Kidney tubule cell (primary cell): ENCODE measurements at regions not wholly inside any gene's neighbourhood (a gene's known extent, or its start where the extent isn't known, plus 50 kb on each side); places are given as distances from the start of the nearest gene placed in this dataset.
"Not testable (repeated sequence)": the region's sequence is repeated elsewhere in the genome, so short reads cannot be mapped to it uniquely, and the experiment has no call there.

Experiments used
- DNase-seq: peaks from one replicate; pipeline ENCODE4 v3.0.0-alpha.2; 2018; ENCODE audit warnings: low spot score

DNA sequence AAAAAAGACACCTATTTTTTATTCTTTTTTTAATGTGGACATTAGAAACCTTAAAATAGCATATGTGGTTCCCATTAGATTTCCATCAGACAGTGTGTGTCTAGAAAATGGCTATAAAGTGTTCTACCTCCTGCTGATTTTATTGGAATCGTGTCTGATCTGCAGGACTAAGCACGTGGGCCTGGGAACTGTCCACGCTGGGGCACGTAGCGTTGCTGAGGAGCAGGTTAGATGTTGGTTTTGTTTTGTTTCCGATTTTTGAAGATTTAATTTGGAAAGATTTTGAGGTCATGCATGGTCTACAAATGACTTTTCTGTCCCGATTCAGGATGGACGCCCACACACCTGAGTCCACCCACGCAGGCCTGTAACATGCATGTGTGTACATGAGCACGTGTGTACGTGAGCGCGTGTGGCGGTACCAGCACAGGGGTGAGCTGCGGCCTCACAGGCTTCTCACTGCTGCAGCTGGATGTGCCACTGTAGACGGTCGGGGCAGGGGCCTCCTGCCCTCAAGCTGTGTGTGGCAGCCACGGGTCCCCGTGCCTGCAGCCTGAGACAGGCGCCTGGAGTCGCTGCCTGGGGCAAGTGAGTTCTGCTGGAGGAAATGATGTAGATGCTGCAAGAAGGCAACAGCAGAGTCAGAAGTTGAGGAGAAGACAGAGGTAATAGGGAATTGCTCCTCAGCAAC lies 99.7 kb upstream of the CTDP1 start:
- DNase-seq: no peak

DNA sequence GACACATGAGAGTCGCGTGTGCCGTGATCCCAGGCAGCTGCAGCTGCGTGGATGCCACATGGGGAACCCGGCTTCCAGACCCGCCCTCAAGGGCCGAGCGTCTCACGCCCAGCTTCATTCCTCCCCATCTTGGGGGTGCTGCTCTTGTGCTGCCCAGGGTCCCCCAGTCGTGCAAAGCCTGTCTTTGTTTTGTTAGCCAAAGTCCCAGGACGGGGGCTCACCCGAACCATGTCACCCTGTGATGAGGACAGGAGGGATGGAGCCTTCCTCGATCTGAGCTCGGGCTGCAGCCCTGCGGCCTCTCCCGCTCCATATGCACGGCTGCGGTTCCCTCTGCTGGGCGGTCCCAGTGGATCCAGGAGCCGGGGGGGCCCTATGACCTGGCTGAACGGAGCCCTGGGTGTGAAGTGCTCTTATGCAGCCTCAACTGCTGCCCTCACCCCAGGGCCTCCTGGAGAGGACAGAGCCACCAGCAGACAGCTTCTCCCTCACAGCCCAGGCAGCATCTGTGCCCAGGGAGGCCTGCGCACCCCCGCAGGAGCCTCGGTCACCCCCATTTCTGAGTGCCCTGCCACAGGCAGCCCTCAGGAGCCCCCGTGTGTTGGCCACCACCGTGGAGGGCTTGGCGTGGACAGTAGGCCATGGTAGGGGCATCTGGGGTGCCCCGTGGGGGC lies 99.0 kb upstream of the CTDP1 start:
- no peak for DNase-seq

DNA sequence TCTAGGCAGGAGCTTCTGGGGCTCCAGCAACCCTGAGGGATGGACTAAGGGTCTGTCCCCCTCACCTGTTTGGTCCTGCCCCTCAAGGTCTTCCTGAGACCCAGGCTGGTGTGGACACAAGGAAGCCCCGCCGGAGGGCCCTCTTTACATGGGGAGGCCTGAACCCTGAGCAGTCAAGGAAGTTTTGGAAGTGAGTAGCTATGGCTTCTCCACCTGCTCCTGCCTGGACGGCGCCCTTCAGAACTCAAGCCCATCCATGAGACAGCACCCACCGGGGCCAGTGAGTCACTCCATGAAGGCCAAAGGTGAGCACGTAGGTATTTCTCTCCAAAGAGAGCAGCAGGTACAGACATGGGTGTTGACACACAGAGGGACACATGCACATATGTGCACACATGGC lies 98.2 kb upstream of the CTDP1 start:
- no peak for DNase-seq

DNA sequence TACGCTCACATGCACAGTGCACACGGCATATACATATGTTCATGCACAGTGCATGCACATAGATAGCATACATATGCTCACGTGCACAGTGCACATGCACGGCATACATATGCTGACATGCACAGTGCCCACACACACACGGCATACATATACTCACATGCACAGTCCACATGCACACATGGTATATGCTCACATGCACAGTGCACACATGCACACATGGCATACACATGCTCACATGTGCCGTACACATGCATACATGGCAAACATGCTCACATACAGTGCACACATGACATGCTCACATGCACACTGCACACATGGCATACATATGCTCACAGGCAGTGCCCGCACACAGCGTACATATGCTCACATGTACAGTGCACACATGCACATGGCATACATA lies 97.7 kb upstream of the CTDP1 start:
- DNase-seq: no peak

DNA sequence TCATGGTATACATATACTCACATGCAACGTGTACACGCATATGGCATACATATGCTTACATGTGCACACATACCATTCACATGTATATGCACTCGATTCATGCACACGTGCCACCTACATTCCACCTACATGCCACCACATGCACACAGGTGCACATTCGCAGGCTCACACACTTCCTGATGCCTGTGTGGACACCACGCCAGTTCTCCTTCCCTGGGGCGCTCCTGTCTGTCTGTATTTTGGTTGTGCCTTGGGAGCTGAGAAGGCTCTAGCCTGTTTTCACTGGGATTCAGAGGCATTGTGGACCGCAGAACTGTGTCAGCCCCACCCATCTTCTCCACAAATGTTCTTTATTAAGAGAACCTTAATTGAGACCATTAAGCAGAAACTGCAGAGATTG lies 96.6 kb upstream of the CTDP1 start:
- no peak for DNase-seq

DNA sequence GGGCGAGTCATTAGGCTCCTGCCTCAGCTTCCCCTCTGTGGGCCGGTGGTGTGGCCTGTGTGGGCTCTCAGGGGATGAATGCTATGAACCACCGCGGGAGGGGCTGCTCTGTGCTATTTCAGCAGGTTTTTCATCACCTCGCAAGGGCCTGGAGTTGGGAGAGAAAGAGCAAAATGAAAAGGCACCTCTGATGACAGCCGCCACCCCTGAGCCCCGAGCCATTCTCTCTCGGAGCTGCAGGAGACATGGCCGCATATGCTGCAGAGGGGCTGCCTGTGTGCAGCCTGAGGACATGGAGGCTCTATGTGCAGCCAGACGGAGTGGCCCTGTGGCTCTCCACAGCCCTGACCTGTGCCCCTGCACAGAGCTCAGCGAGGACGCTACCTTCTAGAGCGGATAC lies 96.2 kb upstream of the CTDP1 start:
- no peak for DNase-seq

DNA sequence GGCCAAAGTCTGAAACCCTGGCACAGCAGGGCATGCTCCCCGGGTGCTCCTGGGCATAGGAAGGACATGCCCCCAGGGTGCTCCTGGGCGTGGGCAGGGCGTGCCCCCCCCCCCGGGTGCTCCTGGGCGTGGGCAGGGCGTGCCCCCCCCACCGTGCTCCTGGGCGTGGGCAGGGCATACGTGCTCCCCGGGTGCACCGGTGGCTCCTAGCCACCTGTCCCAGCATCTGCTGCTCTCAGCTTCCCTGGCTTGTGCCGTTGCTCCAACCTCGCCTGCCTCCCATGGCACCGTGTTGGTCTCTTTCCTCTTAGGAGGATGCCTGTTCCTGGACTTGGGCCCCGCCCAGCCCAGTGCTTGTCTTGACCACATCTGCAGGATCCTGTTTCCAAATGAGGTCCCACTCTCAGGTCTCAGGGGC lies 95.6 kb upstream of the CTDP1 start:
- DNase-seq: no peak

DNA sequence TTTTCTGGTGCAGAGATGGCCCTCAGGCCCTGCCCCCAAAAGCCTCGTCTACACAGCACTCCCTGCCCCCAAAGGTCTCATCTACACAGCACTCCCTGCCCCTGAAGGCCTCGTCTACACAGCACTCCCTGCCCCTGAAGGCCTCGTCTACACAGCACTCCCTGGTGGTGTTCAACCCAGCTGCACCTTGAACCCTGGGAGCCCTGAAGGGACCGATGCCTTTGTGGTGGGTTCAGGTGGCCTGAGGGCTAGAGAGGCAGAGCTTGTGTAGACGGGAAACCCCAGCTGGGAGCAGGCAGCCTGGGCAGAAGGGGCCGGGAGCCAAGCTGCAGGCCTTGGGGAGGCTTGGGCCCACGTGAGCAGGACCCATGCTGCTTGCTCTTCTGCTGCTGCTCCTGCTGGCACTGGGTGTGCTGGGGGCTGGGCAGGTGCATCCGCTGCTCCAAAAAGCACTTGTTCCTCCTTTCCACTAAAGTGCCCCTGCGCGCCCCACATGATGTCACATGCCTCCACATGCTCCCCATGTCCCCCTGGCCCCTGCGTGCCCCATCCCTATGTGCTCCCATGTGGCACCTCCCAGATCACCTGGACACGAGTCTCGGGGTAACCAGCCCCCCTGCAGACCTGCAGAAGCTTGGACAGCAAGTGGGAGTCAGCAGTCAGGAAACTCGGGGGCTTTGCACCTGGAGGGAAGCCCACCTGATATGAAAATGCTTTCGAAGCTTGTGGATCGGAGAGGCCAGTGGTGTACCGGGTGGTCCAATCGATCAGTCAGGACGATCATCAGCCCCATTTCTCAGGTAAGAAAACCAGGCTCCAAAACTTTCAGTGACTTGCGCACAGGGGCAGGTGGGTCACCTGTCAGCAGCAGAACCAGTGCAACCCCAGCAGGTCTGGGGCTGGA lies 94.9 kb upstream of the CTDP1 start:
- no peak for DNase-seq

DNA sequence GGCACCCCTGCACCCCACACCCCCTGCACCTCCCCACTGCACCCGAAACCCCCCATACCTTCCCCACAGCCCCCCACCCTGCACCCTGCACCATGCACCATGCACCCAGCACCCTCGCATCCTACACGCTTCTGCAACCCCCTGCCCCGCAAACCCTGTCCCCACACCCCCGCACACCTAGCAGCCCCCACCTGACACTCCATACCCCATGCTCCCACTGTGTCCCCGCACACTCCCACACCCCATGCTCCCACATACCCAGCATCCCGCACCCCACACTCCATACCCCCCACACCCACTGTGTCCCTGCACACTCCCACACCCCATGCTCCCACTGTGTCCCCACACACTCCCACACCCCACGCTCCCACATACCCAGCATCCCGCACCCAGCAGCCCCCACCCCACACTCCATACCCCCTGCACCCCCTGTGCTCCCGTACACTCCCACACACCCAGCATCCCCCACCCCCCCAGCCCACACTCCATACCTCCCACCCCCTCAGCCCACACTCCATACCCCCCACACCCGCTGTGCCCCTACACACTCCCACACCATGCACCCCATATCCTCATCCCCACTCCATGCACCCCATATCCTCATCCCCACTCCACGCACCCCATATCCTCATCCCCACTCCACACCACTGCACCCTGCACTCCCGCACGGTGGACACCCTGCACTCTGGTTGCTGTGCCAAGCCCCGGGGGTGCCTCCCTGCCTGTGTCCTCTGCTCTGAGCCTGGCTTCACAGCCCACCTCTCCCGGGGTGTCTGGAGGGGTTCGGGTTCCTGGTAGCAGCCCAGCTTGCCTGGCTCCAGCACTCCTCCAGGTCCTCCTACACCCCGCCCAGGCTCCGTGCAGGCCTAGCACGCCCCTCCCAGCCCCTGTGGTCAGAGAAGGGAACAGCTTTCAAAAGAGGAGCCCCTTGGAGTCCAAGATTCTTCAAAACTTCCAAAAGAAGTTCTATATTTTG lies 93.9 kb upstream of the CTDP1 start:
- no peak for DNase-seq

DNA sequence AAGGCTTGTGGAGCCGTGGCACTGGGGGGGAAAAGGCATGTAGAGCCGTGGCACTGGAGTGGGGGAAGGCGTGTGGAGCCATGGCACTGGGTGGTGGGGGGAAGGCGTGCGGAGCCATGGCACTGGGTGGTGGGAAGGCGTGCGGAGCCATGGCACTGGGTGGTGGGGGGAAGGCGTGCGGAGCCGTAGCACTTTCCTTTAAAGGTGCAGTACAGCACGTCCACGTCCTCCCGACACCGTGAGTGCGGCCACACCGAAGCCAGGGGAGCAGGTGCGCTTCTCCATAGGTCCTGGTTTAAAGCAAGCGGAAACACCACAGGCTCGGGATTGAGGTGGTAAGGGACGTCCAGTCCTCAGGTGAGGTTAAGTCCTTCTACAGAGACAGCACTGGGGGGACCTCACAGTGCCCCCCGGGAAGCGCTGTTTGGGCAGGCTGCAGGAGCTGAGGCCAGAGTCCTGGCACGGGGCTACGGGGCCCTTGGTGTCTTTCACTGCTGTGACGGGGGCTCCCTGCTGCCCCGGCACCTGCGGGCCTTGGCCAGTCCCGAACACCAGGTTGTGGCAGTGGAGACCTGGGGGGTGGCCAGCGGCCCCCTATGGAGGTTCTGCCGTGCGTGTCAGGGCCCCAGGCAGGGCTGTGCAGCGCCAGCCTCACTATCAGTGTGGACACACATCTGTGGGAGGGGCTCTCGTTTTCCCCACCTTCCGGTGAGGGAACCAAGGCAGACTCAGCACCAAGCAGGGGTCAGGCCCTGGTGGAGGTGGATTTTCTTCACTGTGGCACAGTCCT lies 93.0 kb upstream of the CTDP1 start:
- DNase-seq: no peak

DNA sequence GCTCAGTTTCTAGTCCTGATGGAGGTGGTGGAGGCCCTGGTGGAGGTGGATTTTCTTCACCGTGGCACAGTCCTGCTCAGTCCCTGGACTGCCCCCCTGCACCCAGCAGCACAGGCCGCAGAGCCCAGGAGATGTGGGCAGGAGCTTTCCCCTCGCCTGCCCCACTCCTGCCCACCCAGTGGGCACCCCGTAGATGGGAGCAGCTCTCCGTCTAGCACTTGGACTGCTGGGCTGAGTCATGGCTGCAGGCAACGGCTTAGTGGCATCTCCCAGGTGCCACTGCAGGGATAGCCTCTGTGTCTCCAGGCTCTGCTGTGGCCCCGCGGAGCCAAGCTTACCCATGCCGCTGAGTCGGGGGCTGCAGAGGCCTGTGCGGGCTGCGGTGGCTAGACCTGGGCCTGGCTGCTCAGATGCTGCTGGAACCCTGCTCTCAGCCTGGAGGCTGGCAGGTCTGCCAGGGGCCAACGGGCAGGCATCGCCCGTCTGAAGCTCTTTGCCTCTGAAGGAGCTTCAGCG lies 92.3 kb upstream of the CTDP1 start:
- no peak for DNase-seq

DNA sequence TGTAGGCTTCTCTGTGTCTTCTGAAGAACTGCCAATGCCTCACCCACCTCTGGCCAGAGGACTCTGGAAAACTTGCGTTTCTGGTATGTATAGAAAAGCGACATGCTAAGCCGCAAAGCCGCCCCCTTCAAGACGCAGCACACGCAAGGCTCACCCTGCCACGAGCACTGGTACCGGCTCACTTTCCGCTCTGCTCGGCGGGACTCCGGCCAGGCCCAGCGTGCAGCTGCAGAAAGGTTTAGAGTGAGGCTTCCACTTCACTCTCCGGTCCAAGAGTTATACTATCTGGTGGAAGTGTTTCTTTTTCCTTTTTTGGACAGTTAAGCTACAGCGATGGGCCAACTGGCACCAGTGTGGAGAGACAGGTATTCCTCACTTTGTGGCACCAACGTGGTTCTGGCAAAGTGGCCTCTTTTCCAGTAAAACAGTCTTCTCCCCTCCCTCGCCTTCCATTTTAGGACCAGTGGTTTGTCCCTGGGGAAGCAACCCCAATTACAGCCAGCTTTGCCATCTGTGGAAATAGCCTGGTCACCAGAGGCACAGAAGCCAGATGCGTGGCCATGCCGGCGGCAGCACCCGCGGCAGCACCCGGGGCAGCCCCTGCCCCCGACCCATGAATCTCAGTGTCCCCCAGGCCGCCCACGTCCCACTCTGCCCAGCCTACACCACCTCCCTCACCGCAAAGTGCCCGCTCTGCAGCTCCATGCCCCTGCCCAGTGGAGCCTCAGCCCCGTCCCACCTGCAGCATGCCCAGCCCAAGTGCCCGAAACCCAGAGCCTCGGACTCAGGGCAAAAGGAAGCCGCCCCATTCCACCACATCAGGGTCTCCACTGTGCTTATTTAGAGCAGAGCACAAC lies 91.6 kb upstream of the CTDP1 start:
- DNase-seq: no peak

DNA sequence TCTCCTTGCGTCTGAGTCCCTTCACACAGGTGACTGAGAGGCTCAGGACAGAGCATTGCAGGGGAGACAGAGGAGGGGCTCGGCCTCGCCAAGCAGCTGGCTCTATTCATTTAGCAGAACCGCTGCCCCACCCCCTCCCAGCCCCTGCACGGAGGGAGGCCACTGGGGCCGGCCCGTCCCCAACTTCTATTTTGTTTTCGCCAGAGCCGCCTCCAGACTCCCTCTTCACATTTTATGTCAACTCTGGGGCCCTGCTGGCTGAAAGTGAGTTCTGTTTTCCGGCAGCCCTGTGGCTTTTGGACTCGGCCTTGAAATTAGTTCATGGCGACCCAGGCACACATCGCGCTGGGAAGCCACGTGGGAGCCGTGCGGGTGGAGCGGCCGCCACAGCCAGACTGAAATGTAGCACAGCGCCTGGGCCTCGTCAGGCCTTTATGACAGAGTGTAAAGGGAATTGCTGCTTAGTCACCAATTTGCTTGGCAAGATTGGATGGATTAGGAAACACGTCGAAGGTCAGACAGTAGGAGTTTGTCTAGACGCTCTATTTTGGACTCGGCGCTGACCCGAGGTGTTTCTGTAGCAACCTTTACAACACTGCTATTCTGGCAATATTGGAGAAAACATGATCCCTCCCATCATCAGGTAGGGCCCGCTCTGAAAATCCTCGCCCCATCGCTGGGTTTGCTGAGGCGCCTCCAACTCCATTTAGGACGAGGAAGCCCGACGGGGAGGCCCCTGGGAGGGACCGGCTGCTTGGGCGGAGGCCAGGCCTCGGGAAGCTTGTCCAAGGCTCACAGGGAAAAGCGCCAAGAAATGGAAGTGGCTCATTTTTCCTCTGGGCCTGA lies 90.7 kb upstream of the CTDP1 start:
- no peak for DNase-seq

DNA sequence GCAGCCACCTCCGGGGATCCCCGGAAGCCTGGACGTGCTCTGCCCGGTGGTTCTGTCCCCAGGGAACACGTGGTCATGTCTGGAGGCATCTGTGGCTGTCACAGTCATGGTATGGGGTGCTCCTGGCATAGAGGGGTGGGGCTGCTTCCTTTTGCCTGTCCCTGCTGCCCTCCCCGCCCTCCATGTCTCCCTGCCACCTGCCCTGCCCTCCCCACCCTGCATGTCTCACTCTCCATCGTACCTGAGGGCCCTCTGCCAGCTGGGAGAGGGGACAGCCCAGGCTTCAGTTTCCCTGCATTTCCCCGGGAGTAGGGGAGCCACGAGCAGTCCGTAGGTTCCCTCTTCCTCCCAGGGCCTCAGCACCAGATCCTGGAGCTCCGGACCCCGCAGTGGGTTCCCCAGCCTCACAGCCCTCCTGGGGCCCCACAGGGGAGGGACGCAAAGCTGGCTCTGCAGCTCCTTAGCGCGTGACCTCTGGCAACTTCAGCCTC lies 90.0 kb upstream of the CTDP1 start:
- DNase-seq: no peak

DNA sequence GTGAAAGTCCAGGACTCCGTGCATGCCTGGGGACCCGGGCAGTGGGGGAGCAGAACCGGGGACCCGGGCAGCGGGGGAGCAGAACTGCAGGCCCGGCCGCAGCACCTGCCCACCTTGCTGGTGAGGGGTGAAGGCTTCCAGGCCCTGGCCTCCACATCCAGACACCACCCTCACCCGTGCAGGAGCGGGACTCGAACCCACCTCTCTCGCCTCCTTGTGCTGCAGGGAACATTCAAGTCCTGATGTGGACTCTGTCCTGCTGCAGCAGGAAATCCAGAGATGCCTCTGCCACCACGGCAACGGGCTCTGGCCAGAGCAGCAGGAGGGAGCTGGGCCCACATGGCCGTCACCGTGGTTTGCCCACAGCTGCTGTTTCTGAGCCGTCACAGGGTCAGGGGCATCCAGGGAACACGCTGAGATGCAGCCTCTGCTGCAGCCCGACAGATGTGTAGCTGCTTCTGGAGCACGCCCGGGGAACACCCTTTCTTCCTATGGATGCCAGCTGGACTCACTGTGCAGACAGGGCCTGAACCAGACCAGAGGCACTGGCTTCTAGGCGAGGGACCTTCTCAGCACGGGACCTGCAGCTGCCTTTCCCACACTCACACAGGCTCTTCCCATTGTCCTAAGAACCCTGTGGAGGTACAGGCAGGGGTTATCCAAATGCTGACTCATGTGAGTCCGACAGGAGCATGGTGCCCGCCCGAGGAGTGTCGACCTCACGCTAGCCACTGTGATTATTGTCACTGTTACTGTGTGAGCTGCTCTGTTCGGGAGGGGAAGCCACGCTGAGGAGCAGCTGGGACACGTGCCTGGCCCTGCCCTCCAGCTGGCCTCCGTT lies 89.2 kb upstream of the CTDP1 start:
- no peak for DNase-seq

DNA sequence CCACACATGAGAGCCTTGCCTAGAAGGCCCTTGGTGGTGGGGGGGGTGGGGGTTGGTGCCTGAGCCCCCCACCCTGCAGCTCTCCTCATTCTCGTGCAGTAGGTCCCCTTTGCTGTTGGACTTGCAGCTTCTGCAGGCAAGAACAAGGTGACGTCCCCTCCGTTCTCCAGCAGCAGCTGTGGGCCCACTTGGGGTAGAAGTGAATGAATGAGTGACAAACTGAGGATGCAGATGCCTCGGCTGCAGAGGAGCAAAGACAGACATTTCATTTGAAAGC lies 88.6 kb upstream of the CTDP1 start:
- DNase-seq: no peak

DNA sequence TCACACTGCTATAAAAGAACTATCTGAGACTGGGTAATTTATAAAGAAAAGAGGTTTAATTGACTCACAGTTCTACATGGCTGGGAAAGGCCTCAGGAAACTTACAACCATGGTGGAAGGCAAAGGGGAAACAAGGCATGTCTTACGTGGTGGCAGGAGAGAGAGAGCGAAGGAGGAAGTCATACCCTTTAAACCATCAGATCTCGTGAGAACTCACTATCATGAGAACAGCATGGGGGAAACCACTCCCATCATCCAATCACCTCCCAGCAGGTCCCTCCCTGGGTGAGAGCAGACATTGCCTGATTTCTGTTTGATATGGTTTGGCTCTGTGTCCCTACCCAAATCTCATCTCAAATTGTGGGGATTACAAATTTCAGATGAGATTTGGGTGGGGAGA lies 86.9 kb upstream of the CTDP1 start:
- DNase-seq: not testable (repeated sequence)

DNA sequence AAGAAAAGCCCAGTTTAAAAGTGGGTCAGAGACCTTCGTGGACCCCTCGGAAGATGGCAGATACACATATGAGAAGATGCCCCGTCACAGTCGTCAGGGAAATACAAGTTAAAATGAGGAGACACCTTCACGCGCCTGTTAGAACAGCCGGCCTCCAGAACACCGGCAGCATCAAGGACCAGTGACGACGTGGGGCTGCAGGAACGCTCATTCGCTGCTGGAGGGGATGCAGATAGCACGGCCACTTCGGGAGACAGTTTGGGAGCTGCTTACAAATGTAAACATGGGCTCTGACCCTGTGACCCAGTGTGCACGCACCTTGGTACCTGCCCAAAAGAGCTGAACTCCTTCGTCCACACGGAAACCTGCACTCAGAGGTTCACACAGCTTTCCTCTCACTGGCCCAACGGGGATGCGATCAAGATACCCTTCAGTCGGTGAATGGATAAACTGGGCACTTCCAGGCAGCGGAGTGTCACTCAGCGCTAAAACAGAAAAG lies 83.7 kb upstream of the CTDP1 start:
- DNase-seq: no peak
